IMR-90 (cell line): ENCODE measurements at regions not wholly inside any gene's neighbourhood (a gene's known extent, or its start where the extent isn't known, plus 50 kb on each side); places are given as distances from the start of the nearest gene placed in this dataset.

Experiments
- CEBPB ChIP-seq: IDR thresholded peaks from 2 replicates; pipeline ENCODE4 v1.6.1; 2012; ENCODE audit warnings: low read depth, low read length, improper control_type of control experiment
- CHD1 ChIP-seq: IDR thresholded peaks from 2 replicates; pipeline ENCODE4 v1.6.1; 2012; ENCODE audit warnings: low read depth, low read length, improper control_type of control experiment
- MAZ ChIP-seq: IDR thresholded peaks from 2 replicates; pipeline ENCODE4 v1.6.1; 2012; ENCODE audit warnings: low read depth, mild to moderate bottlenecking, low read length, improper control_type of control experiment, moderate library complexity, borderline replicate concordance
- MXI1 ChIP-seq: IDR thresholded peaks from 2 replicates; pipeline ENCODE4 v1.6.1; 2012; ENCODE audit warnings: low read depth, mild to moderate bottlenecking, low read length, moderate library complexity, borderline replicate concordance
- POLR2A ChIP-seq: IDR thresholded peaks from 2 replicates; pipeline ENCODE4 v1.6.1; 2012; ENCODE audit warnings: mild to moderate bottlenecking, low read depth, low read length
- RAD21 ChIP-seq: IDR thresholded peaks from 2 replicates; pipeline ENCODE4 v1.6.1; 2012; ENCODE audit warnings: low read length, improper control_type of control experiment
- RCOR1 ChIP-seq: IDR thresholded peaks from 2 replicates; pipeline ENCODE4 v1.6.1; 2012; ENCODE audit warnings: mild to moderate bottlenecking, low read length, improper control_type of control experiment; ENCODE audit not compliant: insufficient replicate concordance
- RFX5 ChIP-seq: IDR thresholded peaks from 2 replicates; pipeline ENCODE4 v1.8.0; 2012; ENCODE audit warnings: low read depth, mild to moderate bottlenecking, low read length, moderate library complexity
- SMC3 ChIP-seq: fragments of 150-350 bp; IDR thresholded peaks from 2 replicates; pipeline ENCODE4 v1.6.1; 2016; ENCODE audit warnings: low read depth, mild to moderate bottlenecking, antibody characterized with exemption, low read length, moderate library complexity
- TF ChIP-seq, protein P1 (sequence below): conservative IDR thresholded peaks from 2 replicates; pipeline ENCODE4 v1.5.1; 2012; ENCODE audit warnings: mild to moderate bottlenecking, low read depth, low read length, improper control_type of control experiment
- TF ChIP-seq, protein P2 (sequence below): fragments of 150-350 bp; IDR thresholded peaks from 2 replicates; pipeline ENCODE4 v1.6.1; 2016; ENCODE audit warnings: low read depth, mild to moderate bottlenecking, low read length, moderate library complexity, borderline replicate concordance
- TF ChIP-seq, protein P3 (sequence below): fragments of 150-350 bp; IDR thresholded peaks from 2 replicates; pipeline ENCODE4 v1.6.1; 2017; ENCODE audit warnings: mild to moderate bottlenecking, antibody characterized with exemption, low read length, low read depth

DNA sequence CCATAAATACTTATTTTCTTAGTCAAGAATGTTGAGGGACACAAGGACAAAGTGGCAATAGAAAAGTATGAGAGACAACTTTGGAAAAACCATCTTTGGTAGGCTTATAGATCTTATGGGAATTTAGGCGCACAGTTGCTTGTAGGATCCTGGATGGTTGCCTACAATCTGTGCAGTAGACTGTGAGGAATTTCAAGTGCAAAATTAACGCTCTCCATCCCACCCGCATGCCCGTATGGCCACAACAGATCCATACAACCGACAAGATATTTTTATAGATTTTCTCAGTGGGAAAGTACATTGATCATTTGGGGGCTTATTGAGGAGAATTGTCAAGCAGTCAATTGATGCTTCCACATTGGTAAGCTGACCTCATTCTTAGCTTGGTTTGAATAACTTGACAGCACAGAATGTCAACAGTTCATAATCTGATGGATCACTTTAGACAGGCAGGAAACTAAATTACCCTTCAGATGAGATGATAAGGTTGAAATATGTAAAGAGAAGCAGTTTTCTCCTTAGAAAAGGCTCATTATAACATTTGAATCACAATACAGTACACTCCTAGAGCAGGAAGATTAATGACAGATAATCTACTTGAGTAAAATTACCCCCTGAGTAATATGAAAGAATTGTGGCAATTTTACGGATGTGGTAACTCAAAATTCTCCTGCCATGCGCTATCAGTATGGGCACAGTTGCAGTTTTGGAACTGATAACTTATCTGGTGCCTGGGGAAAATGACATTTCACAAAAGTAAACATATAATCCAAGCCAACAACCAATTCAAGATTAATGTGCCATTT is 479.7 kb downstream of the KIF20B start:
- TF ChIP-seq MAZ (no peak), CEBPB (no peak), POLR2A (no peak), MXI1 (no peak), RFX5 (no peak), RCOR1 (no peak), RAD21 (no peak), CHD1 (no peak), SMC3 (no peak)
- TF ChIP-seq, protein P1, sequence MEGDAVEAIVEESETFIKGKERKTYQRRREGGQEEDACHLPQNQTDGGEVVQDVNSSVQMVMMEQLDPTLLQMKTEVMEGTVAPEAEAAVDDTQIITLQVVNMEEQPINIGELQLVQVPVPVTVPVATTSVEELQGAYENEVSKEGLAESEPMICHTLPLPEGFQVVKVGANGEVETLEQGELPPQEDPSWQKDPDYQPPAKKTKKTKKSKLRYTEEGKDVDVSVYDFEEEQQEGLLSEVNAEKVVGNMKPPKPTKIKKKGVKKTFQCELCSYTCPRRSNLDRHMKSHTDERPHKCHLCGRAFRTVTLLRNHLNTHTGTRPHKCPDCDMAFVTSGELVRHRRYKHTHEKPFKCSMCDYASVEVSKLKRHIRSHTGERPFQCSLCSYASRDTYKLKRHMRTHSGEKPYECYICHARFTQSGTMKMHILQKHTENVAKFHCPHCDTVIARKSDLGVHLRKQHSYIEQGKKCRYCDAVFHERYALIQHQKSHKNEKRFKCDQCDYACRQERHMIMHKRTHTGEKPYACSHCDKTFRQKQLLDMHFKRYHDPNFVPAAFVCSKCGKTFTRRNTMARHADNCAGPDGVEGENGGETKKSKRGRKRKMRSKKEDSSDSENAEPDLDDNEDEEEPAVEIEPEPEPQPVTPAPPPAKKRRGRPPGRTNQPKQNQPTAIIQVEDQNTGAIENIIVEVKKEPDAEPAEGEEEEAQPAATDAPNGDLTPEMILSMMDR = no peak
- TF ChIP-seq, protein P2, sequence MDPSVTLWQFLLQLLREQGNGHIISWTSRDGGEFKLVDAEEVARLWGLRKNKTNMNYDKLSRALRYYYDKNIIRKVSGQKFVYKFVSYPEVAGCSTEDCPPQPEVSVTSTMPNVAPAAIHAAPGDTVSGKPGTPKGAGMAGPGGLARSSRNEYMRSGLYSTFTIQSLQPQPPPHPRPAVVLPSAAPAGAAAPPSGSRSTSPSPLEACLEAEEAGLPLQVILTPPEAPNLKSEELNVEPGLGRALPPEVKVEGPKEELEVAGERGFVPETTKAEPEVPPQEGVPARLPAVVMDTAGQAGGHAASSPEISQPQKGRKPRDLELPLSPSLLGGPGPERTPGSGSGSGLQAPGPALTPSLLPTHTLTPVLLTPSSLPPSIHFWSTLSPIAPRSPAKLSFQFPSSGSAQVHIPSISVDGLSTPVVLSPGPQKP = no peak
- TF ChIP-seq, protein P3, sequence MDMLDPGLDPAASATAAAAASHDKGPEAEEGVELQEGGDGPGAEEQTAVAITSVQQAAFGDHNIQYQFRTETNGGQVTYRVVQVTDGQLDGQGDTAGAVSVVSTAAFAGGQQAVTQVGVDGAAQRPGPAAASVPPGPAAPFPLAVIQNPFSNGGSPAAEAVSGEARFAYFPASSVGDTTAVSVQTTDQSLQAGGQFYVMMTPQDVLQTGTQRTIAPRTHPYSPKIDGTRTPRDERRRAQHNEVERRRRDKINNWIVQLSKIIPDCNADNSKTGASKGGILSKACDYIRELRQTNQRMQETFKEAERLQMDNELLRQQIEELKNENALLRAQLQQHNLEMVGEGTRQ = no peak
